Loucy (cell line): ENCODE measurements at regions not wholly inside any gene's neighbourhood (a gene's known extent, or its start where the extent isn't known, plus 50 kb on each side); places are given as distances from the start of the nearest gene placed in this dataset.

ENCODE experiments used
- H2AFZ ChIP-seq: fragments of 200-600 bp; sonication (generic); 2 replicates; pipeline ENCODE4 v1.6.0; 2016; ENCODE audit warnings: antibody characterized with exemption, mild to moderate bottlenecking, low read length, moderate library complexity
- H3F3A ChIP-seq: fragments of 200-600 bp; 2 replicates; pipeline ENCODE4 v1.6.0; 2016; ENCODE audit warnings: antibody characterized with exemption, low read depth, mild to moderate bottlenecking
- H3K27me3 ChIP-seq: fragments of 200-600 bp; sonication (generic); 2 replicates; pipeline ENCODE4 v1.6.1; 2014; ENCODE audit warnings: low read length, mild to moderate bottlenecking; ENCODE audit not compliant: insufficient read depth, poor library complexity, severe bottlenecking
- H3K36me3 ChIP-seq: fragments of 200-600 bp; sonication (generic); 2 replicates; pipeline ENCODE4 v1.6.1; 2016; ENCODE audit warnings: low read length; ENCODE audit not compliant: insufficient read depth
- H3K4me1 ChIP-seq: fragments of 200-600 bp; sonication (generic); 2 replicates; pipeline ENCODE4 v1.5.1; 2014; ENCODE audit warnings: low read length, mild to moderate bottlenecking; ENCODE audit not compliant: insufficient read depth, poor library complexity, severe bottlenecking
- H3K4me2 ChIP-seq: fragments of 200-600 bp; sonication (generic); 2 replicates; pipeline ENCODE4 v1.6.0; 2014; ENCODE audit warnings: antibody characterized with exemption, low read length, low read depth, mild to moderate bottlenecking; ENCODE audit not compliant: poor library complexity, severe bottlenecking
- H3K4me3 ChIP-seq: fragments of 200-600 bp; sonication (generic); 2 replicates; pipeline ENCODE4 v1.5.1; 2014; ENCODE audit warnings: low read length, mild to moderate bottlenecking, mixed read lengths; ENCODE audit not compliant: poor library complexity, severe bottlenecking
- H3K79me2 ChIP-seq: fragments of 200-600 bp; sonication (generic); 2 replicates; pipeline ENCODE4 v1.6.1; 2014; ENCODE audit warnings: low read length; ENCODE audit not compliant: insufficient read depth
- H3K9ac ChIP-seq: fragments of 200-600 bp; sonication (generic); 2 replicates; pipeline ENCODE4 v1.6.0; 2014; ENCODE audit warnings: mild to moderate bottlenecking, low read depth, low read length, moderate library complexity; ENCODE audit not compliant: poor library complexity, severe bottlenecking
- H3K9me2 ChIP-seq: fragments of 200-600 bp; sonication (generic); replicated peaks from 2 replicates; pipeline ENCODE4 v1.6.1; 2016; ENCODE audit warnings: low read depth, low read length, mixed read lengths
- H3K9me3 ChIP-seq: fragments of 200-600 bp; sonication (generic); 2 replicates; pipeline ENCODE4 v1.6.1; 2014; ENCODE audit warnings: mild to moderate bottlenecking, antibody characterized with exemption, low read length, low read depth; ENCODE audit not compliant: insufficient read depth
- H4K20me1 ChIP-seq: fragments of 200-600 bp; sonication (generic); 2 replicates; pipeline ENCODE4 v1.6.0; 2014; ENCODE audit warnings: antibody characterized with exemption, low read length, mild to moderate bottlenecking; ENCODE audit not compliant: insufficient read depth, poor library complexity, severe bottlenecking
- CTCF ChIP-seq: fragments of 200-600 bp; sonication (generic); conservative IDR thresholded peaks from 2 replicates; pipeline ENCODE4 v1.5.1; 2014; ENCODE audit warnings: mild to moderate bottlenecking, antibody characterized with exemption, low read length
- EZH2phosphoT487 ChIP-seq: fragments of 200-600 bp; IDR thresholded peaks from 2 replicates; pipeline ENCODE4 v1.6.1; 2018; ENCODE audit warnings: antibody characterized with exemption, mild to moderate bottlenecking, moderate library complexity, borderline replicate concordance

- Histone ChIP-seq H3K36me3 (no peaks in the 10 kb centered on the region), H3K9me3 (no peaks in the 10 kb centered on the region), H2AFZ (no peak overlapping the region), H3K9me2 (0 out of 2 replicates have a peak, but pooled peaks cover under 1% of the 10 kb centered on the region), H3K79me2 (no peaks in the 10 kb centered on the region), H3K4me3 (no peak overlapping the region), H3F3A (no peaks in the 10 kb centered on the region), H3K4me2 (no peak overlapping the region), H3K27me3 (no peaks in the 10 kb centered on the region), H3K4me1 (no peaks in the 10 kb centered on the region), H3K9ac (no peak overlapping the region), H4K20me1 (no peaks in the 10 kb centered on the region)
- no peak for TF ChIP-seq EZH2phosphoT487
These were observed 364.8 kb downstream of the NYAP2 start for GRCh38 chr2:225764346-225764745.

- no peaks in the 10 kb centered on the region for H3K79me2 ChIP-seq
- H3K4me3 ChIP-seq, result no peak overlapping the region
- H3F3A ChIP-seq, result no peaks in the 10 kb centered on the region
- no peak for TF ChIP-seq EZH2phosphoT487
- H2AFZ ChIP-seq, result no peak overlapping the region
- no peaks in the 10 kb centered on the region for H3K36me3 ChIP-seq
- no peaks in the 10 kb centered on the region for H3K9me3 ChIP-seq
- 0 out of 2 replicates have a peak, but pooled peaks cover 5% of the 10 kb centered on the region for H3K9me2 ChIP-seq
- no peaks in the 10 kb centered on the region for H3K4me1 ChIP-seq
- H3K27me3 ChIP-seq, result no peaks in the 10 kb centered on the region
- no peak overlapping the region for H3K9ac ChIP-seq
- H4K20me1 ChIP-seq, result no peaks in the 10 kb centered on the region
- no peak overlapping the region for H3K4me2 ChIP-seq
These were observed 364.2 kb downstream of the NYAP2 start for GRCh38 chr2:225763711-225764110.

GRCh38 chr2:225761396-225761795, 361.9 kb downstream of the NYAP2 start:
- Histone ChIP-seq H4K20me1 (no peaks in the 10 kb centered on the region), H3K9ac (no peak overlapping the region), H3K9me2 (0 out of 2 replicates have a peak, but pooled peaks cover 5% of the 10 kb centered on the region), H3K4me3 (no peak overlapping the region), H2AFZ (no peak overlapping the region), H3K4me2 (no peak overlapping the region), H3K36me3 (no peaks in the 10 kb centered on the region), H3K9me3 (no peaks in the 10 kb centered on the region), H3K4me1 (no peaks in the 10 kb centered on the region), H3K79me2 (no peaks in the 10 kb centered on the region), H3F3A (no peaks in the 10 kb centered on the region), H3K27me3 (no peaks in the 10 kb centered on the region)
- TF ChIP-seq EZH2phosphoT487 (no peak), CTCF (no peak)

- H3K27me3 ChIP-seq, result no peaks in the 10 kb centered on the region
- H3K9me3 ChIP-seq, result no peaks in the 10 kb centered on the region
- no peaks in the 10 kb centered on the region for H4K20me1 ChIP-seq
- 0 out of 2 replicates have a peak, but pooled peaks cover 5% of the 10 kb centered on the region for H3K9me2 ChIP-seq
- no peak overlapping the region for H2AFZ ChIP-seq
- no peaks in the 10 kb centered on the region for H3K4me1 ChIP-seq
- no peak overlapping the region for H3K9ac ChIP-seq
- no peak overlapping the region for H3K4me3 ChIP-seq
- TF ChIP-seq CTCF, result no peak
- TF ChIP-seq EZH2phosphoT487, result no peak
- H3K36me3 ChIP-seq, result no peaks in the 10 kb centered on the region
- no peaks in the 10 kb centered on the region for H3F3A ChIP-seq
- no peaks in the 10 kb centered on the region for H3K79me2 ChIP-seq
- no peak overlapping the region for H3K4me2 ChIP-seq
These were observed 357.7 kb downstream of the NYAP2 start for GRCh38 chr2:225757248-225757647.
